ENCODE measurements at regions not wholly inside any gene's neighbourhood (a gene's known extent, or its start where the extent isn't known, plus 50 kb on each side); places are given as distances from the start of the nearest gene placed in this dataset.

GRCh38 chr5:118320121-118320520 lies 668.2 kb downstream of the DTWD2 start:
- no peak overlapping the region for H3K27ac ChIP-seq
- H3K4me3 ChIP-seq = no peak overlapping the region
- no peak for ATAC-seq (ENCODE audit: insufficient number of reproducible peaks, low FRiP score, low read depth)
- H3K4me1 ChIP-seq (ENCODE audit: control insufficient read depth in 1 of 2, low read depth in 2 of 2) = no peaks in the 10 kb centered on the region
- no peaks in the 10 kb centered on the region for H3K36me3 ChIP-seq
- no peak for DNase-seq (ENCODE audit: low spot score)
- no peaks in the 10 kb centered on the region for H3K27me3 ChIP-seq (replicated peaks; ENCODE audit: insufficient read depth)
- TF ChIP-seq CTCF (IDR thresholded peaks at IDR 0.05) = no peak
- H3K9me3 ChIP-seq = no peaks in the 10 kb centered on the region

- ATAC-seq (ENCODE audit: insufficient number of reproducible peaks, low FRiP score, low read depth) = no peak
- Histone ChIP-seq H3K4me1 (ENCODE audit: control insufficient read depth in 1 of 2, low read depth in 2 of 2) (no peaks in the 10 kb centered on the region), H3K36me3 (no peaks in the 10 kb centered on the region), H3K27me3 (replicated peaks; ENCODE audit: insufficient read depth) (no peaks in the 10 kb centered on the region), H3K9me3 (no peaks in the 10 kb centered on the region), H3K27ac (no peak overlapping the region), H3K4me3 (no peak overlapping the region)
- TF ChIP-seq CTCF (IDR thresholded peaks at IDR 0.05) = no peak
- DNase-seq (ENCODE audit: low spot score) = no peak
These were observed 673.4 kb downstream of the DTWD2 start for GRCh38 chr5:118314931-118315330.

- no peak overlapping the region for H3K27ac ChIP-seq
- ATAC-seq (ENCODE audit: insufficient number of reproducible peaks, low FRiP score, low read depth) = no peak
- no peak for DNase-seq (ENCODE audit: low spot score)
- no peaks in the 10 kb centered on the region for H3K9me3 ChIP-seq
- H3K27me3 ChIP-seq (replicated peaks; ENCODE audit: insufficient read depth) = no peaks in the 10 kb centered on the region
- TF ChIP-seq CTCF (IDR thresholded peaks at IDR 0.05) = no peak
- H3K4me3 ChIP-seq = no peak overlapping the region
- no peaks in the 10 kb centered on the region for H3K36me3 ChIP-seq
- no peaks in the 10 kb centered on the region for H3K4me1 ChIP-seq (ENCODE audit: control insufficient read depth in 1 of 2, low read depth in 2 of 2)
These were observed 677.1 kb downstream of the DTWD2 start for GRCh38 chr5:118311103-118311819.

- Histone ChIP-seq H3K27ac (no peak overlapping the region), H3K36me3 (no peaks in the 10 kb centered on the region), H3K27me3 (replicated peaks; ENCODE audit: insufficient read depth) (no peaks in the 10 kb centered on the region), H3K4me1 (ENCODE audit: control insufficient read depth in 1 of 2, low read depth in 2 of 2) (no peaks in the 10 kb centered on the region), H3K9me3 (no peaks in the 10 kb centered on the region), H3K4me3 (no peak overlapping the region)
- ATAC-seq (ENCODE audit: insufficient number of reproducible peaks, low FRiP score, low read depth) (no peak), DNase-seq (ENCODE audit: low spot score) (no peak)
- TF ChIP-seq CTCF (IDR thresholded peaks at IDR 0.05) = no peak
These were observed 677.9 kb downstream of the DTWD2 start for GRCh38 chr5:118310401-118310800.

GRCh38 chr5:118303296-118303695 lies 685.1 kb downstream of the DTWD2 start:
- H3K4me3 ChIP-seq = no peak overlapping the region
- H3K27me3 ChIP-seq (replicated peaks; ENCODE audit: insufficient read depth) = no peaks in the 10 kb centered on the region
- H3K27ac ChIP-seq = no peak overlapping the region
- no peaks in the 10 kb centered on the region for H3K4me1 ChIP-seq (ENCODE audit: control insufficient read depth in 1 of 2, low read depth in 2 of 2)
- no peak for TF ChIP-seq CTCF (IDR thresholded peaks at IDR 0.05)
- H3K36me3 ChIP-seq = no peaks in the 10 kb centered on the region
- H3K9me3 ChIP-seq = no peaks in the 10 kb centered on the region
- no peak for DNase-seq (ENCODE audit: low spot score)
- no peak for ATAC-seq (ENCODE audit: insufficient number of reproducible peaks, low FRiP score, low read depth)

All from thoracic aorta (tissue), 2 donors.